ENCODE measurements at regions not wholly inside any gene's neighbourhood (a gene's known extent, or its start where the extent isn't known, plus 50 kb on each side); places are given as distances from the start of the nearest gene placed in this dataset.

GRCh38 chr13:44031555-44031954 lies 151.9 kb downstream of the LACC1 start:
- no peak for TF ChIP-seq POLR2A (IDR thresholded peaks at IDR 0.05; ENCODE audit: low read depth, low read length)
- TF ChIP-seq POLR2AphosphoS5 (IDR thresholded peaks at IDR 0.05; ENCODE audit: low read depth, low read length): no peak
- TF ChIP-seq SPI1 (IDR thresholded peaks at IDR 0.05; ENCODE audit: low read depth, low read length): no peak
- TF ChIP-seq TAF1 (IDR thresholded peaks at IDR 0.05; ENCODE audit: low read depth, low read length): no peak
- TF ChIP-seq PAX5 (IDR thresholded peaks at IDR 0.05; ENCODE audit: insufficient read depth, low read length, severe bottlenecking): no peak
